GM18499 (cell line): ENCODE measurements at regions not wholly inside any gene's neighbourhood (a gene's known extent, or its start where the extent isn't known, plus 50 kb on each side); places are given as distances from the start of the nearest gene placed in this dataset.

Experiments used
- ATAC-seq: cut with Tn5 transposase; IDR thresholded peaks from one replicate; pipeline ENCODE4 v1.9.1; 2021; ENCODE audit warnings: moderate number of reproducible peaks; ENCODE audit not compliant: insufficient read depth, unreplicated experiment

GRCh38 chr20:12020846-12021245 lies 103.2 kb downstream of the BTBD3 start:
- ATAC-seq: no peak

- ATAC-seq: no peak
Measured at GRCh38 chr20:12022126-12022525, 104.4 kb downstream of the BTBD3 start.

- peak; percentile 78 for ATAC-seq
Measured at GRCh38 chr20:12023194-12023795, 105.6 kb downstream of the BTBD3 start.

GRCh38 chr20:12028771-12029170 lies 111.1 kb downstream of the BTBD3 start:
- ATAC-seq: no peak

GRCh38 chr20:12030470-12030869 lies 112.8 kb downstream of the BTBD3 start:
- no peak for ATAC-seq

- ATAC-seq: no peak
Measured at GRCh38 chr20:12036142-12036541, 118.4 kb downstream of the BTBD3 start.

- ATAC-seq: no peak
Measured at GRCh38 chr20:12037521-12037920, 119.8 kb downstream of the BTBD3 start.

- no peak for ATAC-seq
Measured at GRCh38 chr20:12040261-12040660, 122.6 kb downstream of the BTBD3 start.

- ATAC-seq: no peak
Measured at GRCh38 chr20:12044969-12045368, 127.3 kb downstream of the BTBD3 start.

GRCh38 chr20:12047838-12048432 lies 130.2 kb downstream of the BTBD3 start:
- no peak for ATAC-seq

GRCh38 chr20:12049125-12049524 lies 131.4 kb downstream of the BTBD3 start:
- ATAC-seq: no peak

GRCh38 chr20:12051206-12052163 lies 133.8 kb downstream of the BTBD3 start:
- no peak for ATAC-seq

GRCh38 chr20:12053353-12053752 lies 135.7 kb downstream of the BTBD3 start:
- ATAC-seq: no peak

- ATAC-seq: no peak
Measured at GRCh38 chr20:12054556-12054955, 136.9 kb downstream of the BTBD3 start.

- ATAC-seq: no peak
Measured at GRCh38 chr20:12055161-12055560, 137.5 kb downstream of the BTBD3 start.

GRCh38 chr20:12056839-12057238 lies 139.1 kb downstream of the BTBD3 start:
- no peak for ATAC-seq

- ATAC-seq: no peak
Measured at GRCh38 chr20:12057778-12058177, 140.1 kb downstream of the BTBD3 start.

GRCh38 chr20:12058216-12058615 lies 140.5 kb downstream of the BTBD3 start:
- ATAC-seq: no peak

- no peak for ATAC-seq
Measured at GRCh38 chr20:12061466-12061865, 143.8 kb downstream of the BTBD3 start.

- ATAC-seq: no peak
Measured at GRCh38 chr20:12063106-12063684, 145.5 kb downstream of the BTBD3 start.

- no peak for ATAC-seq
Measured at GRCh38 chr20:12064540-12064939, 146.8 kb downstream of the BTBD3 start.
